ENCODE measurements at regions not wholly inside any gene's neighbourhood (a gene's known extent, or its start where the extent isn't known, plus 50 kb on each side); places are given as distances from the start of the nearest gene placed in this dataset.
"Not testable (repeated sequence)": the region's sequence is repeated elsewhere in the genome, so short reads cannot be mapped to it uniquely, and the experiment has no call there.

- not testable (repeated sequence) for TF ChIP-seq CTCF (conservative IDR thresholded peaks at IDR 0.05; ENCODE audit: low read depth, low read length); EZH2 (IDR thresholded peaks at IDR 0.05; ENCODE audit: low read length, unreplicated experiment)
These were observed 86.6 kb upstream of the NIPA1 start for GRCh38 chr15:22699881-22700280.

All from PC-3 (cell line).